IPS-18a (cell line): ENCODE measurements at regions not wholly inside any gene's neighbourhood (a gene's known extent, or its start where the extent isn't known, plus 50 kb on each side); places are given as distances from the start of the nearest gene placed in this dataset.

ENCODE experiments used
- H3K27ac ChIP-seq: one replicate; pipeline ENCODE4 v1.5.1; 2013; ENCODE audit warnings: low read length
- H3K27me3 ChIP-seq: one replicate; pipeline ENCODE4 v1.6.1; 2013; ENCODE audit warnings: mild to moderate bottlenecking, low read length; ENCODE audit not compliant: control insufficient read depth, insufficient read depth
- H3K36me3 ChIP-seq: one replicate; pipeline ENCODE4 v1.6.1; 2013; ENCODE audit warnings: low read depth, low read length; ENCODE audit not compliant: control insufficient read depth
- H3K4me1 ChIP-seq: one replicate; pipeline ENCODE4 v1.6.1; 2013; ENCODE audit warnings: low read depth, low read length; ENCODE audit not compliant: control insufficient read depth
- H3K4me3 ChIP-seq: one replicate; pipeline ENCODE4 v1.5.1; 2013; ENCODE audit warnings: low read length
- H3K9ac ChIP-seq: one replicate; pipeline ENCODE4 v1.6.1; 2013; ENCODE audit warnings: mild to moderate bottlenecking, low read length, moderate library complexity
- H3K9me3 ChIP-seq: one replicate; pipeline ENCODE4 v1.6.1; 2013; ENCODE audit warnings: low read depth, low read length; ENCODE audit not compliant: control insufficient read depth

DNA sequence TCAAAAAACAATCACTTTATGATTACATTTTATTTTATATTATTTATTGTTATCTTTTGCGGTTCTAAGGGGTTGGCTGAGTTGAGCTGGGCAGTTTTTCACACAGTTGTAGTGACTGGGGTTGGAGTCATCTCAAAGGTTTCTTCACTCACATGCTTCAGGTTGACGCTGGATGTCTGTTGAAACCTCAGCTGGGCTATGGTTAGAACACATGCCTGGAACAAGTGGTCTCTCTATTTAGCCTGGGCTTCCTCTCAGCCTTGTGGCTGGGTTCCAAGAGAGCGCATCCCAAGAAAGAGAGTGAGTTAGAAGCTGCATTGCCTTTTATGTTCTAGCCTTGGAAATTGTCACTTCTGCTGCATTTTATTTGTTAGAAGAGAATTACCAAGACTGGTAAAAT is 87.4 kb downstream of the CBLL2 start:
- Histone ChIP-seq H3K27ac (no peak overlapping the region), H3K4me1 (no peaks in the 10 kb centered on the region), H3K36me3 (no peaks in the 10 kb centered on the region), H3K4me3 (no peak overlapping the region), H3K9me3 (peaks cover 8% of the 10 kb centered on the region), H3K27me3 (no peaks in the 10 kb centered on the region), H3K9ac (no peak overlapping the region)

GRCh38 chrX:22365460-22365859 is 92.7 kb downstream of the CBLL2 start:
- peaks cover 2% of the 10 kb centered on the region for H3K9me3 ChIP-seq
- no peaks in the 10 kb centered on the region for H3K4me1 ChIP-seq
- H3K27ac ChIP-seq = no peak overlapping the region
- H3K4me3 ChIP-seq = no peak overlapping the region
- no peaks in the 10 kb centered on the region for H3K36me3 ChIP-seq
- no peaks in the 10 kb centered on the region for H3K27me3 ChIP-seq
- H3K9ac ChIP-seq = no peak overlapping the region

- H3K4me3 ChIP-seq = no peak overlapping the region
- no peaks in the 10 kb centered on the region for H3K36me3 ChIP-seq
- no peak overlapping the region for H3K9ac ChIP-seq
- H3K4me1 ChIP-seq = no peaks in the 10 kb centered on the region
- H3K9me3 ChIP-seq = peaks cover 5% of the 10 kb centered on the region
- H3K27ac ChIP-seq = no peak overlapping the region
- no peaks in the 10 kb centered on the region for H3K27me3 ChIP-seq
Measured at GRCh38 chrX:22366166-22366702, 93.5 kb downstream of the CBLL2 start.

DNA sequence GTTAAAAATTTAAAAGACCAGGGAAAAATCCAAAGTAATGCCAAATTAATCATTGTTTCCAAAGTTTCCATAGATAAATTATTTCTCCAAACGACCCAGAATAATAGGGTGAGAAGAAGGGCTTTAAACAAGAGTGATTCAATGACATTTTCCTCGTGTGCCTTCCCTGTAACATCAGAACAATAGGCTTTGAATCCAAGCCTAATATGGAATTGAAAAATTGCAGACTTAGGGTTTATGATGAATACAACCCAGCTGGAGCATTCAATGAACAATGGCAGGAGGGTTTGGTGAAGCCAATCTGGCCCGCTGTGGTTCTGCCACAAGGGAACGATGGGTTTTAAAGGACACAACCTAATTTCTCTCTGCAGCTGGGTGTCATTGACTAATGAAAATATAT is 94.2 kb downstream of the CBLL2 start:
- Histone ChIP-seq H3K36me3 (no peaks in the 10 kb centered on the region), H3K27ac (no peak overlapping the region), H3K9me3 (peaks cover 5% of the 10 kb centered on the region), H3K4me1 (no peaks in the 10 kb centered on the region), H3K9ac (no peak overlapping the region), H3K27me3 (no peaks in the 10 kb centered on the region), H3K4me3 (no peak overlapping the region)

GRCh38 chrX:22373094-22373493 is 100.4 kb downstream of the CBLL2 start:
- no peaks in the 10 kb centered on the region for H3K36me3 ChIP-seq
- H3K9me3 ChIP-seq = peaks cover 15% of the 10 kb centered on the region
- no peak overlapping the region for H3K9ac ChIP-seq
- H3K4me1 ChIP-seq = no peaks in the 10 kb centered on the region
- H3K27me3 ChIP-seq = no peaks in the 10 kb centered on the region
- H3K27ac ChIP-seq = no peak overlapping the region
- no peak overlapping the region for H3K4me3 ChIP-seq

GRCh38 chrX:22373766-22374165 is 101.1 kb downstream of the CBLL2 start:
- Histone ChIP-seq H3K9ac (no peak overlapping the region), H3K4me3 (no peak overlapping the region), H3K27me3 (no peaks in the 10 kb centered on the region), H3K4me1 (no peaks in the 10 kb centered on the region), H3K27ac (no peak overlapping the region), H3K36me3 (no peaks in the 10 kb centered on the region), H3K9me3 (peaks cover 16% of the 10 kb centered on the region)

DNA sequence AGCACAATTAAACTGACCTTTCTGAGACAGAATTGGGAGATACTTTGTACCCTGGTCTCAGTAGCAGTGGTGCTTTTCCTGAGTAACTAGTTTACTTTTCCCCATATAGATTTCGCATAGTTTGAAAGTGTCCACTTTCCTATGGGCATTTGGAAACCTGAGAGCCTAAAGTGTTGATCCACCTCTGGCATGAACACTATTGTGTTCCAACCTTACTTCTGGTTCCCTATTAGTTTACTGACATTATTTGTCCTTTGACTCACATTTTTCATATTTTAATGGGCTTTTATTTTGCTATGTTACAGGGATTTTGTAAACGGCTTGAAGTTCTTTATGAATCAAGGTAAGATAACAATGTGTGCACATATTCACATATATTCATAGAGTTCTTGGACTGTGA is 103.7 kb downstream of the CBLL2 start:
- H3K4me3 ChIP-seq = no peak overlapping the region

DNA sequence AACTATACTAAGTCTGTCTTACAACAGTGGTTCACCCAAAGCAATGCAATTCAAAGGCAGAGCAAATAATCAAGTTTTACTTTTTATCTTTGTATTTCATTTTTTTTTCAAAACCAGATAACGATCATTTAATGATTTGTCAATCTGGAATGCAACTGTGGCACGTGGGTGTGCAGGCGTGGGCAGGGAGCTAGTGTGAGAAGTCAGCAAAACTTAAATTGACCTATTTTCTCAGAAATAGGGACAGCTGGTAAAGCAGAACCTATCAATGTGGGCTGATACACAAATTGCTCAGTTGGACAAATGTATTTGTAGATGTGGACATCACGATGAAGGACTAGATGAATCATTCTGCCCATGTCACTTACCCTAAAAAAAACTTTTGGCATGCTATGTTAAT is 105.6 kb downstream of the CBLL2 start:
- Histone ChIP-seq H3K4me3 (no peak overlapping the region), H3K9ac (no peak overlapping the region), H3K27me3 (no peaks in the 10 kb centered on the region), H3K9me3 (peaks cover 18% of the 10 kb centered on the region), H3K4me1 (no peaks in the 10 kb centered on the region), H3K36me3 (no peaks in the 10 kb centered on the region), H3K27ac (no peak overlapping the region)

More for the DNA sequence above, 103.7 kb downstream of the CBLL2 start:
- no peaks in the 10 kb centered on the region for H3K27me3 ChIP-seq
- peaks cover 18% of the 10 kb centered on the region for H3K9me3 ChIP-seq
- no peaks in the 10 kb centered on the region for H3K4me1 ChIP-seq
- no peak overlapping the region for H3K27ac ChIP-seq
- no peaks in the 10 kb centered on the region for H3K36me3 ChIP-seq
- H3K9ac ChIP-seq = no peak overlapping the region

- H3K36me3 ChIP-seq = no peaks in the 10 kb centered on the region
- H3K9me3 ChIP-seq = peaks cover 10% of the 10 kb centered on the region
- no peaks in the 10 kb centered on the region for H3K27me3 ChIP-seq
- no peak overlapping the region for H3K27ac ChIP-seq
- no peak overlapping the region for H3K9ac ChIP-seq
- no peak overlapping the region for H3K4me3 ChIP-seq
- H3K4me1 ChIP-seq = no peaks in the 10 kb centered on the region
Measured at GRCh38 chrX:22383988-22384387, 111.3 kb downstream of the CBLL2 start.

- peaks cover 12% of the 10 kb centered on the region for H3K9me3 ChIP-seq
- no peak overlapping the region for H3K9ac ChIP-seq
- H3K27ac ChIP-seq = no peak overlapping the region
- H3K36me3 ChIP-seq = no peaks in the 10 kb centered on the region
- no peak overlapping the region for H3K4me3 ChIP-seq
- no peaks in the 10 kb centered on the region for H3K27me3 ChIP-seq
- no peaks in the 10 kb centered on the region for H3K4me1 ChIP-seq
Measured at GRCh38 chrX:22389556-22390179, 117.0 kb downstream of the CBLL2 start.

DNA sequence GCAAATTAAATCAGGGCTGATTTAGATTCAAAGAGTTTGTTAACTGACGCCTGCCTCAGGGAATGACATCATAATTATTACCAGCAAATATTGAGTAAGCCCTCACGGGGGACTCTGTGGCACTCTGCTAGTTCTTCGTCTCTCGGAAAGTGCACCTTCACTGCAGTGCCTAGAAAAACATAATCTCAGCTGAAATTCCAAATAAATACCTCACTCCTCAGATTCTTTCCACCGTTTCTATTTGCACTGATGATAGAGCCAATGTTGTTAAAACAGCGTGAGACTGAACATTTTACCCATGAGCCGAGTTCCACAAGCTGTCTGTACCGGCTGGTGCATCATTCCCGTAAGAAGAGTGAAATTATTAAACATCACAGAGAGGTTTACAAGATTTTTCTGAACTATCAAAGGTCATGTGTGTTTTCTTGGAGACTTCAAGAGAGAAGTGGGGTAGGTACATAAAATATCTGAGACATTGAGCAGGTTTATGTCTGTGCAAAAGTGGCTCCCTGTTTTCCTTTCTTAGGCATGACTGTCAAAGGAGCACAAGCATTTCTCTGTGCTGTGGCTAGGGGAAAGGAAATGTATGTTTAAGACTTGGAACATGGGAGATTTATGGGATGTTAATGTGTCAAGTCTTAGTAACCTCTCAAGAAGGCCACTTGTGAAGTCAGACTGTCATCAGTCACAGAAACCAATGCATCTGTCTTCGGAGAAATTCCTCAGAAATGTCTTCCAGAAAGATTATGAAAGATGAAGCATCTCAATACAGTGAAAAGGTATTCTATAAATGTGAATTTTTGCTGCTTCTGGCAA is 119.6 kb downstream of the CBLL2 start:
- no peak overlapping the region for H3K4me3 ChIP-seq
- H3K4me1 ChIP-seq = no peaks in the 10 kb centered on the region
- H3K9me3 ChIP-seq = peaks cover 18% of the 10 kb centered on the region
- no peaks in the 10 kb centered on the region for H3K27me3 ChIP-seq
- no peak overlapping the region for H3K27ac ChIP-seq
- H3K9ac ChIP-seq = no peak overlapping the region
- no peaks in the 10 kb centered on the region for H3K36me3 ChIP-seq

- H3K9me3 ChIP-seq = peaks cover 12% of the 10 kb centered on the region
- H3K27ac ChIP-seq = no peak overlapping the region
- no peak overlapping the region for H3K4me3 ChIP-seq
Measured at GRCh38 chrX:22395372-22395771, 122.7 kb downstream of the CBLL2 start.

More at GRCh38 chrX:22395372-22395771, 122.7 kb downstream of the CBLL2 start:
- Histone ChIP-seq H3K4me1 (no peaks in the 10 kb centered on the region), H3K36me3 (no peaks in the 10 kb centered on the region), H3K27me3 (no peaks in the 10 kb centered on the region), H3K9ac (no peak overlapping the region)
